DOHH2 (cell line): ENCODE measurements at regions not wholly inside any gene's neighbourhood (a gene's known extent, or its start where the extent isn't known, plus 50 kb on each side); places are given as distances from the start of the nearest gene placed in this dataset.
"Not testable (repeated sequence)": the region's sequence is repeated elsewhere in the genome, so short reads cannot be mapped to it uniquely, and the experiment has no call there.

Source experiments
- H3F3A ChIP-seq: fragments of 200-600 bp; sonication (generic), shearing (Covaris generic); 2 replicates; pipeline ENCODE4 v1.6.0; 2016; ENCODE audit warnings: antibody characterized with exemption, mild to moderate bottlenecking; ENCODE audit not compliant: control insufficient read depth, insufficient read depth
- H3K27ac ChIP-seq: fragments of 200-600 bp; sonication (generic); 2 replicates; pipeline ENCODE4 v1.5.1; 2014; ENCODE audit warnings: low read depth, mild to moderate bottlenecking, low read length, moderate library complexity
- H3K27me3 ChIP-seq: fragments of 200-600 bp; sonication (generic); 2 replicates; pipeline ENCODE4 v1.6.1; 2014; ENCODE audit warnings: mild to moderate bottlenecking, low read length, mixed read lengths; ENCODE audit not compliant: control insufficient read depth
- H3K36me3 ChIP-seq: fragments of 200-600 bp; sonication (generic); 2 replicates; pipeline ENCODE4 v1.6.1; 2014; ENCODE audit warnings: mild to moderate bottlenecking, low read length, moderate library complexity, mixed read lengths; ENCODE audit not compliant: control insufficient read depth
- H3K4me1 ChIP-seq: fragments of 200-600 bp; sonication (generic); 2 replicates; pipeline ENCODE4 v1.6.1; 2014; ENCODE audit warnings: mild to moderate bottlenecking, low read length, mixed read lengths; ENCODE audit not compliant: control insufficient read depth
- H3K4me2 ChIP-seq: fragments of 200-600 bp; sonication (generic); 2 replicates; pipeline ENCODE4 v1.6.0; 2014; ENCODE audit warnings: mild to moderate bottlenecking, low read length, moderate library complexity
- H3K4me3 ChIP-seq: fragments of 200-600 bp; sonication (generic); 2 replicates; pipeline ENCODE4 v1.5.1; 2014; ENCODE audit warnings: mild to moderate bottlenecking, low read length, mixed read lengths
- H3K79me2 ChIP-seq: fragments of 200-600 bp; sonication (generic); 2 replicates; pipeline ENCODE4 v1.6.1; 2014; ENCODE audit warnings: mild to moderate bottlenecking, low read length, mixed read lengths; ENCODE audit not compliant: control insufficient read depth
- H3K9me2 ChIP-seq: fragments of 200-600 bp; sonication (generic); replicated peaks from 2 replicates; pipeline ENCODE4 v1.6.1; 2014; ENCODE audit warnings: mild to moderate bottlenecking, low read length, mixed read lengths; ENCODE audit not compliant: control insufficient read depth
- H3K9me3 ChIP-seq: fragments of 200-600 bp; sonication (generic); 2 replicates; pipeline ENCODE4 v1.6.1; 2014; ENCODE audit warnings: antibody characterized with exemption, low read length, mixed read lengths; ENCODE audit not compliant: control insufficient read depth, insufficient read depth
- H4K20me1 ChIP-seq: fragments of 200-600 bp; sonication (generic); 2 replicates; pipeline ENCODE4 v1.6.0; 2014; ENCODE audit warnings: low read depth, mild to moderate bottlenecking, antibody characterized with exemption, low read length, moderate library complexity; ENCODE audit not compliant: control insufficient read depth, insufficient read depth
- CTCF ChIP-seq: fragments of 200-600 bp; sonication (generic); IDR thresholded peaks from one replicate; pipeline ENCODE4 v1.5.1; 2014; ENCODE audit warnings: antibody characterized with exemption, mild to moderate bottlenecking, low read depth, low read length; ENCODE audit not compliant: poor library complexity, severe bottlenecking
- EZH2phosphoT487 ChIP-seq: fragments of 200-600 bp; sonication (generic); IDR thresholded peaks from 2 replicates; pipeline ENCODE4 v1.6.1; 2017; ENCODE audit warnings: borderline replicate concordance, mild to moderate bottlenecking, antibody characterized with exemption, low read length, moderate library complexity, mixed read lengths

DNA sequence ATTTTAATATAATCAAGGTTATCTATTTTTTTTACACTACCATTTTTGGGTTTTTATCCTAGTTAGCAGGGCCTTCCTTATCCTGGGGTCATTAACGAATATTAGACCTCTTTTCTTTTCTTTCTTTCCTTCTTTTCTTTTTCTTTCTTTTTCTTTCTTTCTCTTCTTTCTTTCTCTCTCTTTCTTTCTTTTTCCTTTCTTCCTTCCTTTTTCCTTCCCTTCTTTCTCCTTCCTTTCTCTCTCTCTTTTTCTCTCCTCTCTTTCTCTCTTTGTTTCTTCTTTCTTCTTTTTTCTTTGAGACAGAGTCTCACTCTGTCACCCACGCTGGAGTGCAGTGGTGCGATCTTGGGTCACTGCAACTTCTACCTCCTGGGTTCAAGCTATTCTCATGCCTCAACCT lies 120.4 kb upstream of the PDE7B start:
- Histone ChIP-seq H3K9me3 (no peaks in the 10 kb centered on the region), H3K79me2 (no peaks in the 10 kb centered on the region), H3F3A (no peaks in the 10 kb centered on the region), H3K36me3 (no peaks in the 10 kb centered on the region), H3K4me2 (no peak overlapping the region), H3K27me3 (no peaks in the 10 kb centered on the region), H3K9me2 (no peaks in the 10 kb centered on the region), H3K4me3 (no peak overlapping the region), H3K4me1 (no peaks in the 10 kb centered on the region), H4K20me1 (no peaks in the 10 kb centered on the region), H3K27ac (no peak overlapping the region)
- TF ChIP-seq CTCF (no peak), EZH2phosphoT487 (no peak)

GRCh38 chr6:135736351-135736750 lies 115.2 kb upstream of the PDE7B start:
- H3K27me3 ChIP-seq, H4K20me1 ChIP-seq, H3K9me3 ChIP-seq, H3K79me2 ChIP-seq, H3K36me3 ChIP-seq, H3K9me2 ChIP-seq, H3K4me2 ChIP-seq, H3K4me3 ChIP-seq, H3K4me1 ChIP-seq, H3F3A ChIP-seq, H3K27ac ChIP-seq: not testable (repeated sequence)

- Histone ChIP-seq H3K4me3 (no peak overlapping the region), H4K20me1 (no peaks in the 10 kb centered on the region), H3K27ac (no peak overlapping the region), H3K4me1 (no peaks in the 10 kb centered on the region), H3K9me2 (no peaks in the 10 kb centered on the region), H3K4me2 (no peak overlapping the region), H3K27me3 (0 out of 2 replicates have a peak, but pooled peaks cover 6% of the 10 kb centered on the region), H3F3A (no peaks in the 10 kb centered on the region), H3K9me3 (no peaks in the 10 kb centered on the region), H3K36me3 (no peaks in the 10 kb centered on the region), H3K79me2 (no peaks in the 10 kb centered on the region)
- TF ChIP-seq CTCF (no peak), EZH2phosphoT487 (no peak)
These were observed 112.9 kb upstream of the PDE7B start for GRCh38 chr6:135738636-135739035.

DNA sequence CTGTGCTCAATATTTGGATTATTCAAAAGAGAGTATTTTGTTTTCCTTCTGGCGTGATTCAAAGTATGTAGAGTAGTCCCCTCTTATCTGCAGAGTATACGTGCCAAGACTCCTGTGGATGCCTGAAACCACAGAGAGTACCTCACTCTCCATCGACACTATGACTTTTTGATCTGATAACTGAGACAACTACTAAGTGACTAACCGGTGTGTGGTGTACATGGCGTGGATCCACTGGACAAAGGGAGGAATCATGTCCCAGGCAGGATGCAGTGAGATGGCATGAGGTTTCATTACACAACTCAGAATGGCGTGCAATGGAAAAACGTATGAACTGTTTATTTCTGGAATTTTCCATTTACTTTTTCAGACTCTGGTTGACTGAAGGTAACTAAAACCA lies 112.2 kb upstream of the PDE7B start:
- H4K20me1 ChIP-seq, result no peaks in the 10 kb centered on the region
- no peaks in the 10 kb centered on the region for H3F3A ChIP-seq
- TF ChIP-seq EZH2phosphoT487 (no peak), CTCF (no peak)
- H3K36me3 ChIP-seq, result no peaks in the 10 kb centered on the region
- no peaks in the 10 kb centered on the region for H3K9me3 ChIP-seq
- no peak overlapping the region for H3K4me3 ChIP-seq
- no peaks in the 10 kb centered on the region for H3K4me1 ChIP-seq
- no peaks in the 10 kb centered on the region for H3K79me2 ChIP-seq
- 0 out of 2 replicates have a peak, but pooled peaks cover 6% of the 10 kb centered on the region for H3K27me3 ChIP-seq
- H3K27ac ChIP-seq, result no peak overlapping the region
- H3K4me2 ChIP-seq, result no peak overlapping the region
- H3K9me2 ChIP-seq, result no peaks in the 10 kb centered on the region
